ENCODE measurements at regions not wholly inside any gene's neighbourhood (a gene's known extent, or its start where the extent isn't known, plus 50 kb on each side); places are given as distances from the start of the nearest gene placed in this dataset.
A peak's percentile ranks its signal among the peaks of the same experiment; 100 is the strongest.

- H3K9me3 ChIP-seq (replicated peaks), result no peaks in the 10 kb centered on the region
- no peak for DNase-seq
- H3K4me1 ChIP-seq, result no peaks in the 10 kb centered on the region
- no peaks in the 10 kb centered on the region for H3K36me3 ChIP-seq
- H3K27ac ChIP-seq, result no peak overlapping the region
- no peaks in the 10 kb centered on the region for H3K27me3 ChIP-seq
- H3K4me3 ChIP-seq, result no peak overlapping the region
Observed at GRCh38 chr6:23330632-23331031, 761.3 kb downstream of the HDGFL1 start.

- no peaks in the 10 kb centered on the region for H3K4me1 ChIP-seq
- H3K9me3 ChIP-seq (replicated peaks), result no peaks in the 10 kb centered on the region
- H3K27ac ChIP-seq, result no peak overlapping the region
- no peaks in the 10 kb centered on the region for H3K27me3 ChIP-seq
- no peak for DNase-seq
- no peaks in the 10 kb centered on the region for H3K36me3 ChIP-seq
- H3K4me3 ChIP-seq, result no peak overlapping the region
Observed at GRCh38 chr6:23334360-23334759, 765.0 kb downstream of the HDGFL1 start.

- no peak for DNase-seq
- H3K4me1 ChIP-seq, result no peaks in the 10 kb centered on the region
- no peaks in the 10 kb centered on the region for H3K9me3 ChIP-seq (replicated peaks)
- no peaks in the 10 kb centered on the region for H3K27me3 ChIP-seq
- no peaks in the 10 kb centered on the region for H3K36me3 ChIP-seq
- no peak overlapping the region for H3K27ac ChIP-seq
- no peak overlapping the region for H3K4me3 ChIP-seq
Observed at GRCh38 chr6:23335894-23336293, 766.5 kb downstream of the HDGFL1 start.

GRCh38 chr6:23339268-23339667 lies 769.9 kb downstream of the HDGFL1 start:
- Histone ChIP-seq H3K9me3 (replicated peaks) (no peaks in the 10 kb centered on the region), H3K27ac (no peak overlapping the region), H3K4me3 (no peak overlapping the region), H3K4me1 (no peaks in the 10 kb centered on the region), H3K27me3 (no peaks in the 10 kb centered on the region), H3K36me3 (no peaks in the 10 kb centered on the region)
- DNase-seq, result no peak

- H3K4me1 ChIP-seq, result no peaks in the 10 kb centered on the region
- no peak for DNase-seq
- no peaks in the 10 kb centered on the region for H3K36me3 ChIP-seq
- H3K9me3 ChIP-seq (replicated peaks), result no peaks in the 10 kb centered on the region
- H3K4me3 ChIP-seq, result no peak overlapping the region
- H3K27ac ChIP-seq, result no peak overlapping the region
- no peaks in the 10 kb centered on the region for H3K27me3 ChIP-seq
Observed at GRCh38 chr6:23340271-23340670, 770.9 kb downstream of the HDGFL1 start.

GRCh38 chr6:23343610-23344306 lies 774.4 kb downstream of the HDGFL1 start:
- Histone ChIP-seq H3K36me3 (no peaks in the 10 kb centered on the region), H3K4me1 (no peaks in the 10 kb centered on the region), H3K9me3 (replicated peaks) (no peaks in the 10 kb centered on the region), H3K4me3 (no peak overlapping the region), H3K27ac (no peak overlapping the region), H3K27me3 (no peaks in the 10 kb centered on the region)
- no peak for DNase-seq

GRCh38 chr6:23348185-23348584 lies 777.8 kb upstream of the NRSN1 start:
- Histone ChIP-seq H3K27ac (no peak overlapping the region), H3K4me3 (no peak overlapping the region), H3K27me3 (no peaks in the 10 kb centered on the region), H3K4me1 (no peaks in the 10 kb centered on the region; the same call in 1 of the 2 replicates), H3K9me3 (replicated peaks) (no peaks in the 10 kb centered on the region), H3K36me3 (no peaks in the 10 kb centered on the region)
- no peak for DNase-seq

GRCh38 chr6:23349521-23350147 lies 776.4 kb upstream of the NRSN1 start:
- Histone ChIP-seq H3K27ac (no peak overlapping the region), H3K9me3 (replicated peaks) (no peaks in the 10 kb centered on the region), H3K4me3 (no peak overlapping the region), H3K36me3 (no peaks in the 10 kb centered on the region), H3K4me1 (no peaks in the 10 kb centered on the region; the same call in 1 of the 2 replicates), H3K27me3 (no peaks in the 10 kb centered on the region)
- peak; percentile 17 to 58 for DNase-seq

GRCh38 chr6:23350752-23351453 lies 775.1 kb upstream of the NRSN1 start:
- no peaks in the 10 kb centered on the region for H3K36me3 ChIP-seq
- no peaks in the 10 kb centered on the region for H3K27me3 ChIP-seq
- H3K9me3 ChIP-seq (replicated peaks), result no peaks in the 10 kb centered on the region
- no peak overlapping the region for H3K4me3 ChIP-seq
- no peak for DNase-seq
- H3K4me1 ChIP-seq, result no peaks in the 10 kb centered on the region; the same call in 1 of the 2 replicates
- no peak overlapping the region for H3K27ac ChIP-seq

- no peak overlapping the region for H3K4me3 ChIP-seq
- no peaks in the 10 kb centered on the region; the same call in 1 of the 2 replicates for H3K4me1 ChIP-seq
- no peak for DNase-seq
- no peaks in the 10 kb centered on the region for H3K9me3 ChIP-seq (replicated peaks)
- H3K27me3 ChIP-seq, result no peaks in the 10 kb centered on the region
- no peak overlapping the region for H3K27ac ChIP-seq
- no peaks in the 10 kb centered on the region for H3K36me3 ChIP-seq
Observed at GRCh38 chr6:23354004-23354403, 772.0 kb upstream of the NRSN1 start.

GRCh38 chr6:23357185-23357766 lies 768.7 kb upstream of the NRSN1 start:
- no peaks in the 10 kb centered on the region for H3K36me3 ChIP-seq
- DNase-seq, result no peak
- H3K9me3 ChIP-seq (replicated peaks), result no peaks in the 10 kb centered on the region
- no peak overlapping the region for H3K4me3 ChIP-seq
- no peaks in the 10 kb centered on the region for H3K27me3 ChIP-seq
- no peak overlapping the region for H3K27ac ChIP-seq
- H3K4me1 ChIP-seq, result no peaks in the 10 kb centered on the region

GRCh38 chr6:23365732-23366131 lies 760.3 kb upstream of the NRSN1 start:
- H3K27me3 ChIP-seq, result no peaks in the 10 kb centered on the region
- H3K4me1 ChIP-seq, result no peaks in the 10 kb centered on the region
- H3K4me3 ChIP-seq, result no peak overlapping the region
- DNase-seq, result no peak
- no peak overlapping the region for H3K27ac ChIP-seq
- no peaks in the 10 kb centered on the region for H3K9me3 ChIP-seq (replicated peaks)
- H3K36me3 ChIP-seq, result no peaks in the 10 kb centered on the region

GRCh38 chr6:23367311-23367710 lies 758.7 kb upstream of the NRSN1 start:
- H3K27ac ChIP-seq, result no peak overlapping the region
- DNase-seq, result no peak
- H3K9me3 ChIP-seq (replicated peaks), result no peaks in the 10 kb centered on the region
- H3K4me3 ChIP-seq, result no peak overlapping the region
- no peaks in the 10 kb centered on the region for H3K4me1 ChIP-seq
- H3K27me3 ChIP-seq, result no peaks in the 10 kb centered on the region
- H3K36me3 ChIP-seq, result no peaks in the 10 kb centered on the region

- no peaks in the 10 kb centered on the region for H3K27me3 ChIP-seq
- DNase-seq, result no peak
- no peaks in the 10 kb centered on the region for H3K36me3 ChIP-seq
- no peaks in the 10 kb centered on the region for H3K4me1 ChIP-seq
- no peaks in the 10 kb centered on the region for H3K9me3 ChIP-seq (replicated peaks)
- no peak overlapping the region for H3K27ac ChIP-seq
- no peak overlapping the region for H3K4me3 ChIP-seq
Observed at GRCh38 chr6:23368557-23368956, 757.5 kb upstream of the NRSN1 start.

- no peak for DNase-seq
- Histone ChIP-seq H3K36me3 (no peaks in the 10 kb centered on the region), H3K27me3 (no peaks in the 10 kb centered on the region)
Observed at GRCh38 chr6:23370051-23370450, 756.0 kb upstream of the NRSN1 start.

More at GRCh38 chr6:23370051-23370450, 756.0 kb upstream of the NRSN1 start:
- Histone ChIP-seq H3K4me3 (no peak overlapping the region), H3K4me1 (no peaks in the 10 kb centered on the region), H3K9me3 (replicated peaks) (no peaks in the 10 kb centered on the region), H3K27ac (no peak overlapping the region)
